ENCODE measurements at regions not wholly inside any gene's neighbourhood (a gene's known extent, or its start where the extent isn't known, plus 50 kb on each side); places are given as distances from the start of the nearest gene placed in this dataset.

GRCh38 chr6:56765494-56765893 is 122.8 kb upstream of the DST start:
- TF ChIP-seq POLR2AphosphoS5 (IDR thresholded peaks at IDR 0.05; ENCODE audit: low read depth, low read length): no peak
- TF ChIP-seq FOXP2 (optimal IDR thresholded peaks at IDR 0.05; ENCODE audit: borderline replicate concordance, extremely low read depth, extremely low read length, insufficient read depth): no peak
- TF ChIP-seq TAF1 (IDR thresholded peaks at IDR 0.05; ENCODE audit: borderline replicate concordance, insufficient read depth, low read length): no peak
- TF ChIP-seq SIN3A (IDR thresholded peaks at IDR 0.05; ENCODE audit: borderline replicate concordance, insufficient read depth, low read length): no peak
- no peak for TF ChIP-seq REST (IDR thresholded peaks at IDR 0.05; ENCODE audit: insufficient read depth in 1 of 2, low read depth in 2 of 2, low read length in 2 of 2)

- TF ChIP-seq SIN3A (IDR thresholded peaks at IDR 0.05; ENCODE audit: borderline replicate concordance, insufficient read depth, low read length): no peak
- TF ChIP-seq POLR2AphosphoS5 (IDR thresholded peaks at IDR 0.05; ENCODE audit: low read depth, low read length): no peak
- TF ChIP-seq REST (IDR thresholded peaks at IDR 0.05; ENCODE audit: insufficient read depth in 1 of 2, low read depth in 2 of 2, low read length in 2 of 2): no peak
- no peak for TF ChIP-seq FOXP2 (optimal IDR thresholded peaks at IDR 0.05; ENCODE audit: borderline replicate concordance, extremely low read depth, extremely low read length, insufficient read depth)
Observed at GRCh38 chr6:56764081-56764566, 121.4 kb upstream of the DST start.

GRCh38 chr6:56761651-56762050 is 119.0 kb upstream of the DST start:
- TF ChIP-seq POLR2AphosphoS5 (IDR thresholded peaks at IDR 0.05; ENCODE audit: low read depth, low read length) (no peak), TAF1 (IDR thresholded peaks at IDR 0.05; ENCODE audit: borderline replicate concordance, insufficient read depth, low read length) (no peak), REST (IDR thresholded peaks at IDR 0.05; ENCODE audit: insufficient read depth in 1 of 2, low read depth in 2 of 2, low read length in 2 of 2) (no peak), SIN3A (IDR thresholded peaks at IDR 0.05; ENCODE audit: borderline replicate concordance, insufficient read depth, low read length) (no peak)

GRCh38 chr6:56760842-56761241 is 118.2 kb upstream of the DST start:
- TF ChIP-seq SIN3A (IDR thresholded peaks at IDR 0.05; ENCODE audit: borderline replicate concordance, insufficient read depth, low read length) (no peak), REST (IDR thresholded peaks at IDR 0.05; ENCODE audit: insufficient read depth in 1 of 2, low read depth in 2 of 2, low read length in 2 of 2) (no peak), FOXP2 (optimal IDR thresholded peaks at IDR 0.05; ENCODE audit: borderline replicate concordance, extremely low read depth, extremely low read length, insufficient read depth) (no peak), TAF1 (IDR thresholded peaks at IDR 0.05; ENCODE audit: borderline replicate concordance, insufficient read depth, low read length) (no peak), POLR2AphosphoS5 (IDR thresholded peaks at IDR 0.05; ENCODE audit: low read depth, low read length) (no peak)

- no peak for TF ChIP-seq POLR2AphosphoS5 (IDR thresholded peaks at IDR 0.05; ENCODE audit: low read depth, low read length)
- no peak for TF ChIP-seq FOXP2 (optimal IDR thresholded peaks at IDR 0.05; ENCODE audit: borderline replicate concordance, extremely low read depth, extremely low read length, insufficient read depth)
- TF ChIP-seq TAF1 (IDR thresholded peaks at IDR 0.05; ENCODE audit: borderline replicate concordance, insufficient read depth, low read length): no peak
- TF ChIP-seq REST (IDR thresholded peaks at IDR 0.05; ENCODE audit: insufficient read depth in 1 of 2, low read depth in 2 of 2, low read length in 2 of 2): no peak
- no peak for TF ChIP-seq SIN3A (IDR thresholded peaks at IDR 0.05; ENCODE audit: borderline replicate concordance, insufficient read depth, low read length)
Observed at GRCh38 chr6:56759521-56759920, 116.8 kb upstream of the DST start.
